Heart right ventricle (tissue), 16 donors: ENCODE measurements at regions not wholly inside any gene's neighbourhood (a gene's known extent, or its start where the extent isn't known, plus 50 kb on each side); places are given as distances from the start of the nearest gene placed in this dataset.
A peak's percentile ranks its signal among the peaks of the same experiment; 100 is the strongest.

Experiments used
- ATAC-seq, 8 donors: fragments of 200-7000 bp; cut with Tn5 transposase; one replicate each; pipeline ENCODE4 v1.9.1; 2020; ENCODE audit warnings: mild to moderate bottlenecking in 8 of 8, moderate library complexity in 8 of 8, moderate number of reproducible peaks in 1 of 8
- DNase-seq, 2 donors: peaks; one replicate each; pipeline ENCODE4 v3.0.0-alpha.2; 2020
- H3K27ac ChIP-seq, 10 donors: fragments of 200-600 bp; sonication (generic) in 2 of 10; one replicate each; pipeline versions ENCODE4 v1.5.0 to v1.8.0; 2020 to 2022; ENCODE audit warnings: mild to moderate bottlenecking in 3 of 10
- H3K27me3 ChIP-seq, 7 donors: fragments of 200-600 bp; one replicate each; pipeline ENCODE4 v1.8.0; 2021 to 2022; ENCODE audit warnings: mild to moderate bottlenecking in 2 of 7
- H3K36me3 ChIP-seq, 9 donors: fragments of 200-600 bp; sonication (generic) in 1 of 9; one replicate each; pipeline versions ENCODE4 v1.5.0 to v1.8.0; 2020 to 2022; ENCODE audit warnings: mild to moderate bottlenecking in 2 of 9
- H3K4me1 ChIP-seq, 9 donors: fragments of 200-600 bp; sonication (generic) in 1 of 9; one replicate each; pipeline versions ENCODE4 v1.5.0 to v1.8.0; 2020 to 2022; ENCODE audit warnings: mild to moderate bottlenecking in 4 of 9
- H3K4me3 ChIP-seq, 10 donors: fragments of 200-600 bp; sonication (generic) in 2 of 10; one replicate each; pipeline versions ENCODE4 v1.5.0 to v1.8.0; 2020 to 2022; ENCODE audit warnings: mild to moderate bottlenecking in 7 of 10, moderate library complexity in 2 of 10
- H3K9me3 ChIP-seq, 11 donors: fragments of 200-600 bp in 10 of 11; sonication (generic) in 2 of 11; one replicate each; pipeline versions ENCODE4 v1.5.0 to v1.8.0; 2013 to 2022; ENCODE audit warnings: mild to moderate bottlenecking in 2 of 11, control low read depth in 1 of 11, moderate library complexity in 1 of 11
- WGBS, 2 donors: extraction: QIAGEN DNeasy Blood & Tissue Kit; methylation state at CpG; one replicate each; pipeline ENCODE4 v1.1.7; 2013; ENCODE audit warnings: inconsistent platforms in 1 of 2; 5-methylcytosine and 5-hydroxymethylcytosine counted together
- intact Hi-C, 10 donors: fragments of 100-400 bp; cut with DNase I; formaldehyde crosslinking; loops; one replicate each; pipeline versions ENCODE4 v1.11.1 to v1.14.2; 2022
- TF ChIP-seq, protein P1 (sequence below), 9 donors: fragments of 200-600 bp; sonication (generic) in 2 of 9; IDR thresholded peaks; one replicate each; pipeline versions ENCODE4 v1.5.0 to v1.8.0; 2021 to 2022; ENCODE audit warnings: antibody characterized with exemption in 9 of 9, mild to moderate bottlenecking in 5 of 9, moderate library complexity in 1 of 9
- donor health status: Arrhythmogenic right ventricular cardiomyopathy.
- donor health status: ischemic (EF 13 %, LVEDD 7.1; RV severe dilation, severe dysfunction).
- donor health status: healthy with polysubstance abuse.
- donor health status: DM: no; HTN: yes; CAD: no.
- donor health status: DM: no; HTN: no; CAD: no.
- donor health status: ischemic (EF 25% LVEDD 6.9; RV normal size, moderate dysfunction).
- donor health status: ischemic (EF 25% LVEDD 5.7; RV mildly dilated, moderate dysfunction).
- donor health status: healthy.
- donor health status: DM: yes; HTN: yes; CAD: no.
- donor health status: Ischemic cardiomyopathy.
- donor health status: ischemic (EF 35%, LVEDD 5.7; RV mildly dilated, moderate dysfunction).
- donor health status: nonischemic (EF 11% LVEDD 7.7; RV severe dilation, severe dysfunction).
- donor health status: DM: yes; HTN: yes; CAD: no.
- donor health status: PGD.
- donor health status: ischemic (EF 29% LVEDD 5.4; RV normal size, mild dysfunction).
- donor health status: nonischemic (EF 23%, LVEDD 6.1; RV moderate dilation, normal function).

DNA sequence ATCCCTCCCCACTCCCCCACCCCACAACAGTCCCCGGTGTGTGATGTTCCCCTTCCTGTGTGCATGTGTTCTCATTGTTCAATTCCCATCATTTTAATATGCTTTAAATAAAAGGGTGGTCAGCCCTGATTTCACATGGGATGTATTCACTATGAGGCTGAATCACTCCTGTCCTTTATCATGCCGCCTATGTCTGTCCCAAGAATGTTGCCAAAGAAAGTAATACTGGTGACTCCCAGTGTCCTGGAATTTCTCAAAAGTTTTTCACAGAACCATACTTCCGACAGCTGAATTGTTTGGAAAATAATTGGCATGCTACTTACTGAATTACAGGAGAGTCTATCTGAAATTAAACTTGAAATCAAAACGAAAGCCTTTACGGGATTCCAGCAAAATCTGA is 217.7 kb downstream of the HAO1 start:
- WGBS, 2 donors, result 53 to 66% methylated on average over 5 of the region's 5 CpGs
- H3K27ac ChIP-seq, result peak overlapping the region in 5 of 10 donors; percentile 5 to 61 (median 40)
- peak in 7 of 8 donors; percentile 55 to 92 (median 58) for ATAC-seq

DNA sequence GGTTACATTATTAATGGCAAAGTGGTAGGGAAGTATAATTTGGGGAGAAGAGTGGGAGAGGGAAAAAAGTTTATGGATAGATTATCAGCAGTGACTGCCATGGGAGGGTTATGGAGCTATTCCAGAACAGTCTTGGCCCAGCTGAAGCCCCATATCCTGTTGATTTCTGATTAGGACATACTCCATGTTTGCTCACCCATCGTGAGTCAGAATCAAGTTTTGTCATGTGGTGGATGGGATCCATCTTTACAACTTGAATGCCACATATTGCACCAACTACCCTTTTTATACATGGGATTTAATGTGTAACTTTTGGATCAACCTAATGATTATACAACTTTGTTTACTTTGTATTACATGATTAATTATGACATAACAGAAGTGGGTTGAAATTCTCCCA is 217.0 kb downstream of the HAO1 start:
- 36 to 39% methylated on average over 1 of the region's 1 CpG for WGBS, 2 donors
- peaks cover 0 to 23% (median 0%) of the 10 kb centered on the region in 9 donors for H3K4me1 ChIP-seq
- no peaks in the 10 kb centered on the region for H3K9me3 ChIP-seq
- TF ChIP-seq, protein P1, sequence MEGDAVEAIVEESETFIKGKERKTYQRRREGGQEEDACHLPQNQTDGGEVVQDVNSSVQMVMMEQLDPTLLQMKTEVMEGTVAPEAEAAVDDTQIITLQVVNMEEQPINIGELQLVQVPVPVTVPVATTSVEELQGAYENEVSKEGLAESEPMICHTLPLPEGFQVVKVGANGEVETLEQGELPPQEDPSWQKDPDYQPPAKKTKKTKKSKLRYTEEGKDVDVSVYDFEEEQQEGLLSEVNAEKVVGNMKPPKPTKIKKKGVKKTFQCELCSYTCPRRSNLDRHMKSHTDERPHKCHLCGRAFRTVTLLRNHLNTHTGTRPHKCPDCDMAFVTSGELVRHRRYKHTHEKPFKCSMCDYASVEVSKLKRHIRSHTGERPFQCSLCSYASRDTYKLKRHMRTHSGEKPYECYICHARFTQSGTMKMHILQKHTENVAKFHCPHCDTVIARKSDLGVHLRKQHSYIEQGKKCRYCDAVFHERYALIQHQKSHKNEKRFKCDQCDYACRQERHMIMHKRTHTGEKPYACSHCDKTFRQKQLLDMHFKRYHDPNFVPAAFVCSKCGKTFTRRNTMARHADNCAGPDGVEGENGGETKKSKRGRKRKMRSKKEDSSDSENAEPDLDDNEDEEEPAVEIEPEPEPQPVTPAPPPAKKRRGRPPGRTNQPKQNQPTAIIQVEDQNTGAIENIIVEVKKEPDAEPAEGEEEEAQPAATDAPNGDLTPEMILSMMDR (IDR thresholded peaks at IDR 0.05), result no peak
- no peaks in the 10 kb centered on the region for H3K27me3 ChIP-seq
- no peaks in the 10 kb centered on the region for H3K36me3 ChIP-seq
- DNase-seq (no peak), ATAC-seq (peak in 2 of 8 donors; percentile 25 to 63)
- intact Hi-C loops, result loop anchor here in 1 of 10 donors (5.0 kb wide), 1 partner anchor 96 kb away; no protein-coding TSS in a partner anchor
- no peak overlapping the region for H3K4me3 ChIP-seq
- H3K27ac ChIP-seq, result peak overlapping the region in 6 of 10 donors; percentile 2 to 61 (median 38)

More for the DNA sequence above, 217.7 kb downstream of the HAO1 start:
- Histone ChIP-seq H3K4me3 (no peak overlapping the region), H3K36me3 (no peaks in the 10 kb centered on the region), H3K9me3 (no peaks in the 10 kb centered on the region), H3K27me3 (no peaks in the 10 kb centered on the region), H3K4me1 (peaks cover 0 to 23% (median 0%) of the 10 kb centered on the region in 9 donors)
- intact Hi-C loops, result loop anchor here in 1 of 10 donors (5.0 kb wide), 1 partner anchor 95 kb away; no protein-coding TSS in a partner anchor
- TF ChIP-seq, protein P1 (IDR thresholded peaks at IDR 0.05), result no peak
- no peak for DNase-seq

DNA sequence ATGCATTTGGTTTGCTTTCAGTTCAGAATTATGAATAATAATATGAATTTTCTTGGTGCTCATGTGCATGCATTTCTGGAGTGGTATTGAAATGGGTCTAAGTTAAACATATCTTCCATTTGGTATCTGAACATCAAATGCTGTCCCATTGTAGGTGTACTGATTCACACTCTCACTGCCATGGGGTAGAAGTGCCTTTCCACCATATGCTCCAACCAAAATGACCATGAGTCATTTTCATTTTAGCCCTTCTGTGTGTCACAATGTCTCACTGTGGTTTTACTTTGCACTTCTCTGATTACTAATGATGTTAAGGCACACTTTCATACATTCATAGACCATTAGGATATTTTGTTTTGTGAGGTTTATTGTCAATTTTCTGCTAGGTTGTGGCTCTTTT is 211.9 kb downstream of the HAO1 start:
- H3K9me3 ChIP-seq, result no peaks in the 10 kb centered on the region
- ATAC-seq, result no peak
- TF ChIP-seq, protein P1 (IDR thresholded peaks at IDR 0.05), result no peak
- no peak for DNase-seq
- no peak overlapping the region for H3K4me3 ChIP-seq
- H3K27ac ChIP-seq, result no peak overlapping the region
- peaks cover 0 to 2% (median 0%) of the 10 kb centered on the region in 9 donors for H3K4me1 ChIP-seq
- no peaks in the 10 kb centered on the region for H3K36me3 ChIP-seq
- no peaks in the 10 kb centered on the region for H3K27me3 ChIP-seq
- intact Hi-C loops, result no loop called here

DNA sequence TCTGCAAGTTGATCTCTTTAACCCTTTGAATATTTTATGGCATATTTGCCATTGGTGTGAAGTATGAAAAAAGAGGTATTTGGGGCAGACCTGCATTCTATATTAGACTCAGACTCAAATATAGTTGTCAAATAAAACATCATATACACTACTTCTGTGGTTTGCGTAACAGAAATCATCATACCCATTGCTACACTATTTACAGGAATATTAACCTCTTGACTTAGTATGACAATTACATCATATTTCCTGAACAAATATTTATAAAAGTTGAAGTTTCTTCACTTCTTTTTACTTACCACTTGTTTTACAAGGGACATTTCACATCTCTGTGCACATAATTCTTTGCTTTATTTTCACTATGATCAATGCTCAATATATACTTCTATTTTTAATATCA is 206.0 kb downstream of the HAO1 start:
- Histone ChIP-seq H3K9me3 (no peaks in the 10 kb centered on the region), H3K4me1 (peaks cover 0 to 9% (median 0%) of the 10 kb centered on the region in 9 donors), H3K4me3 (no peak overlapping the region), H3K36me3 (no peaks in the 10 kb centered on the region), H3K27me3 (no peaks in the 10 kb centered on the region), H3K27ac (no peak overlapping the region)
- 98 to 100% methylated on average over 1 of the region's 1 CpG for WGBS, 2 donors
- ATAC-seq (no peak), DNase-seq (no peak)
- intact Hi-C loops, result no loop called here
- TF ChIP-seq, protein P1 (IDR thresholded peaks at IDR 0.05), result no peak
